GM12872 (cell line): ENCODE measurements at regions not wholly inside any gene's neighbourhood (a gene's known extent, or its start where the extent isn't known, plus 50 kb on each side); places are given as distances from the start of the nearest gene placed in this dataset.

Experiments used
- TF ChIP-seq, protein P1 (sequence below): IDR thresholded peaks from 3 replicates; pipeline ENCODE4 v1.5.1; 2011; ENCODE audit warnings: low read depth, mild to moderate bottlenecking, low read length, moderate library complexity; ENCODE audit not compliant: insufficient read depth

GRCh38 chr2:163462993-163463392 is 272.8 kb downstream of the FIGN start:
- TF ChIP-seq, protein P1, sequence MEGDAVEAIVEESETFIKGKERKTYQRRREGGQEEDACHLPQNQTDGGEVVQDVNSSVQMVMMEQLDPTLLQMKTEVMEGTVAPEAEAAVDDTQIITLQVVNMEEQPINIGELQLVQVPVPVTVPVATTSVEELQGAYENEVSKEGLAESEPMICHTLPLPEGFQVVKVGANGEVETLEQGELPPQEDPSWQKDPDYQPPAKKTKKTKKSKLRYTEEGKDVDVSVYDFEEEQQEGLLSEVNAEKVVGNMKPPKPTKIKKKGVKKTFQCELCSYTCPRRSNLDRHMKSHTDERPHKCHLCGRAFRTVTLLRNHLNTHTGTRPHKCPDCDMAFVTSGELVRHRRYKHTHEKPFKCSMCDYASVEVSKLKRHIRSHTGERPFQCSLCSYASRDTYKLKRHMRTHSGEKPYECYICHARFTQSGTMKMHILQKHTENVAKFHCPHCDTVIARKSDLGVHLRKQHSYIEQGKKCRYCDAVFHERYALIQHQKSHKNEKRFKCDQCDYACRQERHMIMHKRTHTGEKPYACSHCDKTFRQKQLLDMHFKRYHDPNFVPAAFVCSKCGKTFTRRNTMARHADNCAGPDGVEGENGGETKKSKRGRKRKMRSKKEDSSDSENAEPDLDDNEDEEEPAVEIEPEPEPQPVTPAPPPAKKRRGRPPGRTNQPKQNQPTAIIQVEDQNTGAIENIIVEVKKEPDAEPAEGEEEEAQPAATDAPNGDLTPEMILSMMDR = no peak

GRCh38 chr2:163459986-163460385 is 275.8 kb downstream of the FIGN start:
- TF ChIP-seq, protein P1 = no peak

DNA sequence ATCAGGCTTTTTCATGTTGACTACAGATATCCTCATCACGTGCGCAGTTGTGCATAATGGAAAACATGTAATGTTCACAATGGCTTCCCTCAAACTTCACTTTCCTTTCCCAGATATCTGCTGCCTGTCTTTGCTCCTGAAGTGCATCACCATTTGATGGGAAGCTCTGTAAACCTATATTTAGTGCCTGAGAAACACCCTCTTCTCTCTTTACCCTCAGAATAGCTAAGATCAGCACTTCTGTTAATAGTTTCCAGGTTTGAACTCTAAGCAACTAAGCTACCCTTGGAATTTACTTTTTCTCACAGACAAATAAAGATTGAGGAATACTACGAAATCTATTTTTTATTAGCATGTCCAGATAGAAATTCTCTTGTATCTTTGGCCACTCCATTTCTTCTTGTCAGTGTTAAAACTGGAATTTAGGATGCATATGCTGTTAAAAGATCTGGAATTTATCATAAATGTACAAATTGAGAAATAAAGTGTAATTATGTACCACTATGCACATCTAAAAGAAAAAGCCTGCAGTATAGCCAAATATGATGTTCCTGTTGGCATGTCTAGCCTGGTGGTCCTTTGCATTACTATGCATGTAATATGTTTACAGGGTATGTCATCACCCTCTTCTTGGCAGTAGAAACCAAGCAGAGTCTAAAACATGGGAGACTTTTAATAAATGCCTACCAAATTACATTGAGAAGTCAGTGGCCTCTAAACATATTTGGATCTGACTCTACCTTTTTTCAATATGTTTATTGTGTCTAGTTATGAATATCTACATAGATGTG is 278.7 kb downstream of the FIGN start:
- TF ChIP-seq, protein P1 = no peak

GRCh38 chr2:163455815-163456214 is 280.0 kb downstream of the FIGN start:
- TF ChIP-seq, protein P1 = no peak

- TF ChIP-seq, protein P1 = no peak
These were observed 281.9 kb downstream of the FIGN start for GRCh38 chr2:163453920-163454319.

DNA sequence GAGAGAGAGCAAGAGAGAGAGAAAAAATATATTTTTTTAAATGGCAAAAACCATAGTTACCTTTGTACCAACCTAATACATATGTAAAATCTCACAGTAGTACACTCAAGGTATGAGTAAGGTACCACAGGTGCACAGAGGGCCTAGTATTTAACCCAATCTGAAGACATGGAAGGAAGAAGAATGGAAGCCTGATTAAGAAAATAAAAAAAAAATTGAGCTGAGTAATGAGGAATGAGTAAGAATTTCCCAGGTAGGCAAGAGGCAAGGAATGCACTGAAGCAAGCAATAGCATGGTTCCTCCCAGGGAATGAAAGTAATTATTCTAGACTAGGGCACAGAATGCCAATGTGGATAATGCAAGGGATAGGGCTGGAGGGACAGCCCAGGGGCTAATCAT is 294.2 kb downstream of the FIGN start:
- TF ChIP-seq, protein P1 = no peak

DNA sequence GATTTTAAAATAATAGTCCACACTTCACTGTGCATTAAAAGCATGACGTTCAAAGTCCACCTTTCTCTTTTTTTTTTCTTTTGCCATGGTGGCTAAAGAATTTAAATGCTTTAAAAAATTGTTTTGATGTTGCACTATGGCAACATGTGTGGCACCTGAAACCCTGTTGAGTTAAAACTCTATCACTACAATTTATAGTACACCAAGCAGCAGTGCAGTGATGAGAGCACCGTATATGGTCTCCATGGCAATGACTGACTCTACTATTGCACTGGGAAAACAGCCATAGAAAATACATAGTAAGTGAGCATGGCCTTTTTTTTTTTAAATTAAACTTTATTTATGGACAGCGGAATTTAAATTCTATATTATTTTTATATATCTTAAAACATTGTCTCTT is 298.8 kb downstream of the FIGN start:
- TF ChIP-seq, protein P1 = no peak

DNA sequence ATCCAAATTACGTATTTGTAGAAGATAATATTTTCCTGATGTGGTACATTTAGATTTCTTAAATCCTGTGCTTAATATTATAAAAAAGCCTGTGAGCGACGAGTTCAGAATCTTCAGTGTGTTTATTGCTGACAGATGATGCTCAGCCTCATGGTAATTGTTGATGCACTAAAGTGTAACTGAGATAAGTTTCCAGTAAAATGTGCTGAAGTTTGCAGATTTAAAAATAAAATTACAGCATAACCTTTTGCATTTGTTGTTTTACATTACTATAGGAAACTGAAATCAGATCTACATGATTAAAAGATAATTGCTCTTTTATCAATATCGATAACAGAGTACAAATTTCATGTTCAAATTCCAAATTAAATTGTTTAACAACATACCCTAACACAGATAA is 307.6 kb downstream of the FIGN start:
- TF ChIP-seq, protein P1 = no peak
